ENCODE measurements at regions not wholly inside any gene's neighbourhood (a gene's known extent, or its start where the extent isn't known, plus 50 kb on each side); places are given as distances from the start of the nearest gene placed in this dataset.
"Not testable (repeated sequence)": the region's sequence is repeated elsewhere in the genome, so short reads cannot be mapped to it uniquely, and the experiment has no call there.

- no peak for DNase-seq
Observed at GRCh38 chrX:128582036-128582435, 529.8 kb upstream of the ACTRT1 start.

GRCh38 chrX:128581615-128582014, 529.4 kb upstream of the ACTRT1 start:
- DNase-seq = no peak

GRCh38 chrX:128543114-128543513, 490.9 kb upstream of the ACTRT1 start:
- no peak for DNase-seq

GRCh38 chrX:128518508-128518907, 466.3 kb upstream of the ACTRT1 start:
- DNase-seq = no peak

- DNase-seq = no peak
Observed at GRCh38 chrX:128517691-128518090, 465.5 kb upstream of the ACTRT1 start.

GRCh38 chrX:128504496-128504895, 452.3 kb upstream of the ACTRT1 start:
- DNase-seq = no peak

GRCh38 chrX:128464116-128464515, 411.9 kb upstream of the ACTRT1 start:
- no peak for DNase-seq

GRCh38 chrX:128460835-128461234, 408.6 kb upstream of the ACTRT1 start:
- no peak for DNase-seq

GRCh38 chrX:128458888-128459287, 406.7 kb upstream of the ACTRT1 start:
- DNase-seq = no peak

- no peak for DNase-seq
Observed at GRCh38 chrX:128457674-128458073, 405.5 kb upstream of the ACTRT1 start.

- no peak for DNase-seq
Observed at GRCh38 chrX:128439159-128439558, 387.0 kb upstream of the ACTRT1 start.

- no peak for DNase-seq
Observed at GRCh38 chrX:128438082-128438481, 385.9 kb upstream of the ACTRT1 start.

- no peak for DNase-seq
Observed at GRCh38 chrX:128436397-128437103, 384.3 kb upstream of the ACTRT1 start.

- DNase-seq = no peak
Observed at GRCh38 chrX:128425546-128425945, 373.3 kb upstream of the ACTRT1 start.

- no peak for DNase-seq
Observed at GRCh38 chrX:128408842-128409241, 356.6 kb upstream of the ACTRT1 start.

GRCh38 chrX:128396601-128397000, 344.4 kb upstream of the ACTRT1 start:
- DNase-seq = no peak

- DNase-seq = not testable (repeated sequence)
Observed at GRCh38 chrX:128383846-128384245, 331.6 kb upstream of the ACTRT1 start.

GRCh38 chrX:128365492-128365891, 313.3 kb upstream of the ACTRT1 start:
- DNase-seq = no peak

- no peak for DNase-seq
Observed at GRCh38 chrX:128335671-128336070, 283.5 kb upstream of the ACTRT1 start.

- no peak for DNase-seq
Observed at GRCh38 chrX:128334821-128335220, 282.6 kb upstream of the ACTRT1 start.

- DNase-seq = no peak
Observed at GRCh38 chrX:128310912-128311311, 258.7 kb upstream of the ACTRT1 start.

- DNase-seq = no peak
Observed at GRCh38 chrX:128309311-128309710, 257.1 kb upstream of the ACTRT1 start.

- DNase-seq = no peak
Observed at GRCh38 chrX:128294198-128294597, 242.0 kb upstream of the ACTRT1 start.

- DNase-seq = no peak
Observed at GRCh38 chrX:128287693-128288092, 235.5 kb upstream of the ACTRT1 start.

- no peak for DNase-seq
Observed at GRCh38 chrX:128250621-128251020, 198.4 kb upstream of the ACTRT1 start.

Data from DMS79 (cell line).